ENCODE measurements at regions not wholly inside any gene's neighbourhood (a gene's known extent, or its start where the extent isn't known, plus 50 kb on each side); places are given as distances from the start of the nearest gene placed in this dataset.

- no peak for TF ChIP-seq GATA3 (IDR thresholded peaks at IDR 0.05; ENCODE audit: low read depth, low read length)
- no peak for TF ChIP-seq GATA2 (IDR thresholded peaks at IDR 0.05; ENCODE audit: low read depth, low read length)
Measured at GRCh38 chr5:61622156-61622555, 290.1 kb downstream of the ZSWIM6 start.
